Heart left ventricle (tissue), 16 donors: ENCODE measurements at regions not wholly inside any gene's neighbourhood (a gene's known extent, or its start where the extent isn't known, plus 50 kb on each side); places are given as distances from the start of the nearest gene placed in this dataset.
"Not testable (repeated sequence)": the region's sequence is repeated elsewhere in the genome, so short reads cannot be mapped to it uniquely, and the experiment has no call there.

Source experiments
- ATAC-seq, 4 donors: fragments of 200-7000 bp; cut with Tn5 transposase; one replicate each; pipeline ENCODE4 v1.9.1; 2020 to 2022; ENCODE audit warnings: moderate library complexity in 4 of 4, mild to moderate bottlenecking in 3 of 4, moderate number of reproducible peaks in 1 of 4
- DNase-seq, 5 donors: peaks; one replicate each; pipeline ENCODE4 v3.0.0-alpha.2; 2020
- H3K27ac ChIP-seq, 12 donors: fragments of 200-600 bp; sonication (generic) in 4 of 12; one replicate each; pipeline versions ENCODE4 v1.5.0 to v1.8.0; 2016 to 2022; ENCODE audit warnings: mild to moderate bottlenecking in 2 of 12
- H3K27me3 ChIP-seq, 9 donors: fragments of 200-600 bp; sonication (generic) in 2 of 9; one replicate each; pipeline versions ENCODE4 v1.5.1 to v1.8.0; 2016 to 2022; ENCODE audit warnings: mild to moderate bottlenecking in 3 of 9
- H3K36me3 ChIP-seq, 9 donors: fragments of 200-600 bp; sonication (generic) in 2 of 9; one replicate each; pipeline versions ENCODE4 v1.5.0 to v1.8.0; 2018 to 2022; ENCODE audit warnings: mild to moderate bottlenecking in 2 of 9
- H3K4me1 ChIP-seq, 12 donors: fragments of 200-600 bp; sonication (generic) in 4 of 12; one replicate each; pipeline versions ENCODE4 v1.5.0 to v1.8.0; 2016 to 2022; ENCODE audit warnings: mild to moderate bottlenecking in 3 of 12
- H3K4me3 ChIP-seq, 12 donors: fragments of 200-600 bp; sonication (generic) in 4 of 12; one replicate each; pipeline versions ENCODE4 v1.5.0 to v1.8.0; 2017 to 2022; ENCODE audit warnings: mild to moderate bottlenecking in 9 of 12, moderate library complexity in 4 of 12
- H3K9me3 ChIP-seq, 12 donors: fragments of 200-600 bp; sonication (generic) in 4 of 12; one replicate each; pipeline versions ENCODE4 v1.5.0 to v1.8.0; 2016 to 2022; ENCODE audit warnings: mild to moderate bottlenecking in 1 of 12
- CTCF ChIP-seq, 12 donors: fragments of 200-600 bp; sonication (generic) in 4 of 12; IDR thresholded peaks; one replicate each; pipeline versions ENCODE4 v1.5.0 to v1.8.0; 2018 to 2022; ENCODE audit warnings: antibody characterized with exemption in 12 of 12, mild to moderate bottlenecking in 5 of 12
- POLR2A ChIP-seq, 2 donors: fragments of 450-650 bp; IDR thresholded peaks; one replicate each; pipeline ENCODE4 v1.6.1; 2017; ENCODE audit warnings: antibody characterized with exemption in 2 of 2, mild to moderate bottlenecking in 2 of 2, moderate library complexity in 2 of 2
- WGBS, 4 donors: extraction: QIAGEN DNeasy Blood & Tissue Kit in 2 of 4; methylation state at CpG; one replicate each; pipeline versions ENCODE4 v1.1.5 to v1.1.7; 2013 to 2018; 5-methylcytosine and 5-hydroxymethylcytosine counted together
- intact Hi-C, 10 donors: fragments of 100-400 bp; cut with DNase I; formaldehyde crosslinking; loops; one replicate each; pipeline versions ENCODE4 v1.11.1 to v1.14.2; 2022
- donor health status: ischemic (EF 13 %, LVEDD 7.1; RV severe dilation, severe dysfunction).
- donor health status: healthy with polysubstance abuse.
- donor health status: DM: no; HTN: yes; CAD: no.
- donor health status: DM: no; HTN: no; CAD: no.
- donor health status: ischemic (EF 25% LVEDD 6.9; RV normal size, moderate dysfunction).
- donor health status: ischemic (EF 25% LVEDD 5.7; RV mildly dilated, moderate dysfunction).
- donor health status: healthy.
- donor health status: DM: yes; HTN: yes; CAD: no.
- donor health status: ischemic (EF 35%, LVEDD 5.7; RV mildly dilated, moderate dysfunction).
- donor health status: nonischemic (EF 11% LVEDD 7.7; RV severe dilation, severe dysfunction).
- donor health status: DM: yes; HTN: yes; CAD: no.
- donor health status: PGD.
- donor health status: ischemic (EF 29% LVEDD 5.4; RV normal size, mild dysfunction).
- donor health status: nonischemic (EF 23%, LVEDD 6.1; RV moderate dilation, normal function).

GRCh38 chr6:144568241-144568640 is 283.1 kb downstream of the UTRN start:
- 90 to 92% (median 92%) methylated on average over 8 of the region's 8 CpGs for WGBS, 4 donors

GRCh38 chr6:144572541-144572940 is 287.4 kb downstream of the UTRN start:
- not testable (repeated sequence) for H3K27me3 ChIP-seq, H3K9me3 ChIP-seq, DNase-seq, H3K27ac ChIP-seq, H3K4me1 ChIP-seq, H3K4me3 ChIP-seq, ATAC-seq
- intact Hi-C loops = loop anchor here in 1 of 10 donors (10.0 kb wide), 1 partner anchor 202 kb away; no protein-coding TSS in a partner anchor
- WGBS, 4 donors = 93 to 95% (median 94%) methylated on average over 1 of the region's 1 CpG
- H3K36me3 ChIP-seq = peaks cover 0 to 59% (median 46%) of the 10 kb centered on the region in 9 donors

More at GRCh38 chr6:144568241-144568640, 283.1 kb downstream of the UTRN start:
- intact Hi-C loops = no loop called here
- Histone ChIP-seq H3K36me3 (peaks cover 0 to 75% (median 34%) of the 10 kb centered on the region in 9 donors), H3K4me1 (peaks cover 0 to 7% (median 0%) of the 10 kb centered on the region in 12 donors), H3K27ac (no peak overlapping the region), H3K4me3 (no peak overlapping the region), H3K9me3 (peaks cover 0 to 4% (median 0%) of the 10 kb centered on the region in 12 donors), H3K27me3 (no peaks in the 10 kb centered on the region)
- TF ChIP-seq POLR2A (IDR thresholded peaks at IDR 0.05) (no peak), CTCF (IDR thresholded peaks at IDR 0.05) (no peak)
- DNase-seq (no peak), ATAC-seq (no peak)

- whole genome bisulfite sequencing, 4 donors = 68 to 96% (median 94%) methylated on average over 2 of the region's 2 CpGs
- ATAC-seq = no peak
- no peaks in the 10 kb centered on the region for H3K27me3 ChIP-seq
Measured at GRCh38 chr6:144574796-144575195, 289.7 kb downstream of the UTRN start.

GRCh38 chr6:144575327-144575726 is 290.2 kb downstream of the UTRN start:
- TF ChIP-seq CTCF (IDR thresholded peaks at IDR 0.05) = no peak
- no peak for TF ChIP-seq POLR2A (IDR thresholded peaks at IDR 0.05)
- Histone ChIP-seq H3K9me3 (peaks cover 0 to 4% (median 0%) of the 10 kb centered on the region in 12 donors), H3K27ac (no peak overlapping the region), H3K27me3 (no peaks in the 10 kb centered on the region), H3K4me1 (peaks cover 0 to 3% (median 0%) of the 10 kb centered on the region in 12 donors), H3K36me3 (peaks cover 0 to 65% (median 45%) of the 10 kb centered on the region in 9 donors), H3K4me3 (no peak overlapping the region)
- WGBS, 4 donors = 93 to 97% (median 95%) methylated on average over 3 of the region's 3 CpGs
- intact Hi-C loops = loop anchor here in 1 of 10 donors (10.0 kb wide), 1 partner anchor 199 kb away; no protein-coding TSS in a partner anchor
- DNase-seq (no peak), ATAC-seq (no peak)

More at GRCh38 chr6:144574796-144575195, 289.7 kb downstream of the UTRN start:
- Histone ChIP-seq H3K9me3 (peaks cover 0 to 4% (median 0%) of the 10 kb centered on the region in 12 donors), H3K27ac (no peak overlapping the region), H3K4me3 (no peak overlapping the region), H3K4me1 (no peaks in the 10 kb centered on the region), H3K36me3 (peaks cover 0 to 69% (median 48%) of the 10 kb centered on the region in 9 donors)
- DNase-seq = no peak
- TF ChIP-seq POLR2A (IDR thresholded peaks at IDR 0.05) (no peak), CTCF (IDR thresholded peaks at IDR 0.05) (no peak)
- intact Hi-C loops = loop anchor here in 1 of 10 donors (10.0 kb wide), 1 partner anchor 200 kb away; no protein-coding TSS in a partner anchor
